NCI-H345 treated with DMSO at 0.1 percent for 48 hours (cell line): ENCODE measurements at regions not wholly inside any gene's neighbourhood (a gene's known extent, or its start where the extent isn't known, plus 50 kb on each side); places are given as distances from the start of the nearest gene placed in this dataset.

Experiments
- DNase-seq: peaks from one replicate; lab custom pipeline; 2025; ENCODE audit not compliant: unreplicated experiment; lab: John Stamatoyannopoulos, UW

DNA sequence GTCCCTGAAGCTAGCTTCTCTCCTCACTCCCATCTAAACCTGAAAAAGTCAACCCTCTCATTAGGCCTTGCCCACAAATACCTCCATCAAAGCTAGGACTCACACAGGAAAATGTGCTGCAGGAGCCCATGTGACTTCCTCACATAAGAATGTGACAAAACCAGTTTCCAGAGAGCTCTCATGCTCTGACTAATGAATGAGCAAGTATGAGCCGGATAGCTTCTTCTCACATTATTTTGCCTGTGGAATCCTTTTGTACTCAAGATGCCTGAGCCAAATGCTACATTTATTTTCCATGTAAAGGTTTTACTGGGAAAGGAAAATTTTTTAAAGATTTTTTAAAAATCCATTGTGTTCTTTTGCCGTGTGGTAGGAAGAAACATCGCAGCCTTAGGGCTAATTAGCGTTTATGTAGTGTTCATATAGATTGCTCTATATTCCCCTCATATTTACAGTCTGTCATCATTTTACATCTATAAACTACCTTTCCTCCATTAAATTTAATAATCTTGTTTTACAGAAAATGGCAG, 68.6 kb upstream of the CCN6 start:
- peak; percentile 60 for DNase-seq

DNA sequence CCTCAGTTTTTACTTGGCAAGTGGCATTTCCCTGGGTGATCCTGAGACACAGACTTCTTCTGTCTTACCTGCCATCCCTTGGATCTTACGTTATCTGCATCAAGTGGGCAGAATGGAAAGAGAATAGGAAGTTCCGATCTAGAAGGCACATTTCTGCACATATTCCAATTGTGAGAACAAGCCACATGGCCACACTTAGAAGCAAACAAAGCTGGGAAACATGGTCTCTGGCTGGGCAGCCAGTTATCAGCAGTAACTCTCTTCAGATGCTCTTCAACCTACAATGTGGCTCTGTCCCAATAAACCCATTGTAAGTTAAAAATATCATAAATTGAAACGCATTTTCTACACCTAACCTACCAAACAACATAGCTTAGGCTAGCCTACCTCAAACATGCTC, 67.3 kb upstream of the CCN6 start:
- DNase-seq, result no peak

DNA sequence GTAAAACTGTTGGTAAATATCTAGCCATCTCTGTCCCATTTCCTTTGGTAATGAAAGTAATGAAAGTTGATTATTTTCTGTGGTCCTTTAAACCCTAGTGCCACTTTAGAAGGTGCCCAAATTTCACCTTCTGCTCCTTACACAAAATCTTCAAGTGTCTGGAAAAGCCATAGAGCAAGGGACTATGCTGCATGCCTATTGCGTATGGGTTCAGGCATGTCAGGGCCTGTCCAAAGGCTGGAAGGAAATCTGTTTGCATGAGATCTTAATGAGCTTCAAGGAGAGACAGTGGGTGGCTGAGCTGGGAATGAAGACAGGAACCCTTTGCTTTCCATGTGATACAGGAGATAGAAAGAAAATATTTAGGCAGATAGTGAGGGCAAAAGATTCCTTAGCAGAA, 66.6 kb upstream of the CCN6 start:
- DNase-seq, result no peak

DNA sequence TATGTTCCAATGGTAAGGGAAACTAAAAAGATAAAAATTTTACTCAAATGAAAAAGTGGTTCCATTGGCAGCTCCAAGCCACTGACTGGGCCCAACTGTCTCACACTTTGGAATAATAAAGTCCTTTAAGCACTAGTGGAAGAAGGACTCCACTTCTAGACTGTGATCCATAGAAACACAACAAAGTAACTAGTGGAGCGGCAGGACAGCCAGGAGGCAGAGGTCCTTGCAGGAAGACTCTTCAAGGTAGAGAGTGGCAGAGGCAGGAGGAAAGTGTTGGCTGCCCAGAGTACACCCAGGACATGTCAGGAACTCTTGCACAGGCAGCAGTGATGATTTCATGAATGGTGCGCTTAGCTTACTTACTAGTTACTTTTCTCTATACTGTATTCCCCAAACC, 65.0 kb upstream of the CCN6 start:
- no peak for DNase-seq

DNA sequence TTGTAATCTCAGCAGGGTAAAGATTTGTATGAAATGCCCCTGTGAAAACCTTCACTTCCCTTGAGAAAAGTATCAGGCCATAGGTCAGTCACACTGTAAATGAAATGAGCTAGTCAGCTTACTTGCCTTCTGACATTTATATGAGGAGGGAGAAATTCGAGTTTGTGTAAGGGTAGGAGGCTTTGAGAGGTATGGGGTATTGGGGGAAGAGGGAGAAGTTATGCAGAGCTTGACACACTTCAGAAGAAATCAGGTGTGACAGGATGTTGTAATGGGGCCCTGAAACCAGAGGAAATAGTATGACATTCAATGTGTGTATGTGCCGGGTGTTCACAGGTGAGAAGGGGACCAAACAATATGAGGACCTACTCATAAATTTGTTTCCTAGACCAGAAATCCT, 64.2 kb upstream of the CCN6 start:
- DNase-seq, result no peak

DNA sequence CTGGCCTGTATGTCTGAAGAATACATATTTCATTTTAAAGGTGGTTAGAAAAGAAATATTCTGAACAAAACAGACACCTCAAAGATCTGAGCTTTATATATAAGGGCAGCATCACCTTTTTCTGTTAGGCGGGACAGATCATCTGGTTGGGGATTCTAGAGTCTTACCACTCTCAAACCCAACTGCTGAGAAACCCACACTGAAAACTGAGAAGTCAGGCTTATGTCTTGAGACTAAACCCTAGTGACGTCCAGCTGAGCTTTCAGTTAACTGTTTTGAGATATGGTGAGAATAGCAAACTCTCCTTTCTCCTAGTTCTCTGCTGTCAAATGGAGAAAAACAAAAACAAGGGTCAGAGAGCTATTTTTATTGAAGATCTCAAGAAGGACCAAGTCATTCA, 63.7 kb upstream of the CCN6 start:
- no peak for DNase-seq

DNA sequence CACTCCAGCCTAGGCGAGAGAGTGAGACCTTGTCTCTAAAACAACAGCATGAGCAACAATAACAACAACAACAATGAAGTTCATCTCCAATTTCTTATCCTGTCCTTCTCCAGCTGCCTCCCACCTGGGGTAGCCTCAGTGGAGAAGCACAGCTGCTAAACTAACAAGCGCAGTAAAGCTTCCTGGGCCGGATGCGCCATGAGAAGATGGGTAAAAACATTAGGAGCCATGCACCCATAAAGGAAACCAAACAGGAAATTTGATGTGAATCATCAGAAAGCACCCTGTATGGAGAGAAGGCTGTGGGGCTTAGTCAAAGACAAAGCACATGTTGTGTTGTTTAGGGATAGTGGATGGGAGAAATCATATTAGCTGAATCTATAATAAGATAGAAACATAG, 61.1 kb upstream of the CCN6 start:
- no peak for DNase-seq

DNA sequence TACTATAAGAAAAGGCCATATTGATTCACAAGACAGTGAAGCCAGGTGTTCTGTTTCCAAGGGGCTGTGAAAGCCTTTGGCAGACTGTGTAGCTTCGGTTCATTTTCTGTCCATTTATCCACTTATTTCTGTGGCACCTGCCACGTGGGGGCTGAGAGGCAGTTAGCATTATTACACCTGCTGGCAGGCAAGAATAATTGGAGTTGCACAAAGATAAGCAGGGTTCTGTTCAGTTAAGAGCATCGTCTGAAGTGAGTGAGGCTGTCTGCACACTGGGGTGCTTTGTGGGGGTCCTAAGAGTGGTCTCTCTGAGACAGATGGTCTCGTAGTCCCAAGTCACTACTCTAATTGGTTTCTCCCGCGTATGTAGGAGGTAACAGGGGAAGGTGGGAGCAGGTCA, 60.6 kb upstream of the CCN6 start:
- DNase-seq, result peak; percentile 85

DNA sequence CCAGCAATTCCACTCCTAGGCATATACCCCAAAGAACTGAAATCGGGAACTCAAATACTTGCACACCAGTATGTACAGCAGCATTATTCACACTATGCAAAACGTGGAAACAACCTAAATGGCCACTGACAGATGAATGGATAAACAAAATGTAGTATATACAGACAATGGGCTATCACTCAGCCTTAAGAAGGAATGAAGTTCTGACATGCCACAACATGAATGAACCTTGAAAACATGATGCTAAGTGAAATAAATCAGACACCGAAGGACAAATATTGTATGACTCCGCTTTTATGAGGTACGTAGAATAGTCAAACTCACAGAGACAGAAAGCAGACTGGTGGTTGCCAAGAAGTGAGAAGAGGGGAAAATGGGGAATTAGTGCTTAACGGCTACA, 59.1 kb upstream of the CCN6 start:
- no peak for DNase-seq

DNA sequence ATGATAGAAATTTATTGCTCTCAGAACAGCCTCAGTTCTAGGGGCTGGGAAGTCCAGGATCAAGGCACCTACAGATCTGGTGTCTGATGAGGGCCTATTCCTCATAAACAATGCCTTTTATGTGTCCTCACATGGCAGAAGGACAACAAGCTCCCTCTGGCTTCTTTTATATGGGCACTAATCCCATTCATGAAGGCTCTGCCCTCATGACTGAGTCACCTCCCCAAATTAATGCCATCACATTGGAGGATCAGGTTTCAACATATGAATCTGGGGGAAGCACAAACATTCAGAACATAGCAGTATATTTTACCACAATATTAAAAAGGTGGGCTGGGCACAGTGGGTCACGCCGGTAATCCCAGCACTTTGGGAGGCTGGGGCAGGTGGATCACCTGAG, 58.5 kb upstream of the CCN6 start:
- DNase-seq, result no peak

DNA sequence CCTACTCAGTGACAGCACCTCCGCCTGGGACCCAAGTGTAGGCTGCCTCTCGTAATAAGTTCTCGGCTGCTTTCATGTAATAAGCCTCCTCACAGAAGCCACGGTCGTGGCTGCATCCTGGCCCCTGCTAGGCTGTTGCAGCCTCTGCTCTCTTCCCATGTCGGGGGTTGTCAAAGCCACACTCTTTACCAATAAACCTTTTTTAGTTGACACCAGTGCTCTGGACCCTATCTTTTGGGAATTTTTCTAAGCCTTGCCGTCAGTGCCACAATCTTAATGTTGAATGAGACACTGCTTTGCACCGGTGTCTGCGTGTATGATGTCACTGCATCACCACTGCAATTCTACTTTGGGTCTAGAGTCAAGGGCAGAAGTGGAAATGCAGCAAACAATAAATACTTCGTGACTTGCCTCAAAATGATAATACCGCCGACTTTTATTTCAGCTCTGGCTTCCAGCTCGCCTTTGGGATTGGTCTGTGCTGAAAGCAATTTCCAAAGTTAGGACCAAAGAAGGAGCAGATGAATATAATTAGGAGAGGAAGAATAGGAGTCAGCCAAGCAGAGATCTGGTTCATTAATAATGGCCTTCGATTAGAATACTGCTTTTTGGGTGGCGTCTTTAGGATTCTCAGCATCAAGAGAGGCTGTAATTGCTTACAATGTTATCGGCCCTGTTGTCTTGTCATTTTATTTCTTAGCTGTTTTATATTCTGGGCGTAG, 57.6 kb upstream of the CCN6 start:
- no peak for DNase-seq

DNA sequence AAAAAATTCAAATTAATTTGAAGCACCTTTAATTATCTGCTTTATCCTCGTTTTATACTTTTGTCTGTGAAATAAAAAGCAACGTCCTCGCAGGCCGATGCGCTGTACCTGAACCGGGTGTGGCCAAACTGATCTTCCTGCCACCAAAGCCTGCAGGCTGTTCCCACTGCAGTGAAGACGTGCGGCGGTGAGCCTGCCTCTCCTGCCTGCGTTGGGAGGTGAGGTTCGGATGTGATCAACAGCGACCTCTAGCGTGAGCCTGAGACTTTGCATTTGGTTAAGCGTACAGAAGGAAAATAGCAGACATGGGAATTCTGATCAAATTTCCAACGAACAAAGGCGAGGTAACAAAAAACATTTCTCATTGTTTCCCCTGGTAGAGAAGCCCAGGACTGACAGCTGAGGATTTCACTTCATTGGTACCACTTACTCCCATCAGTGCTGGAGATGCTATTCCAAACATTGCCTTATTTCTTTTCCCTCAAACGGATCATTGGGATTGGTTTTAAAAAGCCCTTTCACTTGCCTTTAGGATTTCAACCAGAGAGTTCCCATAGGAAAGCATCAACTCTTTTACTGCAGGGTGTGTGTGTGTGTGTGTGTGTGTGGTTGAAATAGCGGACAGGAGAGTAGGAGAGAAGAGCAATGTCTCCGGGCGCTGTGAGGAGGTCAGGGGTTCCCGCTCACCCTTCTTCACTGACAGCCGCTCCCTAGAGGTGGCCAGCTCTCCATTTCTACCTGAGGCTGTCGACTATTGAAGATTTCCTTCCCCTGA, 56.6 kb upstream of the CCN6 start:
- peak; percentile 72 for DNase-seq

DNA sequence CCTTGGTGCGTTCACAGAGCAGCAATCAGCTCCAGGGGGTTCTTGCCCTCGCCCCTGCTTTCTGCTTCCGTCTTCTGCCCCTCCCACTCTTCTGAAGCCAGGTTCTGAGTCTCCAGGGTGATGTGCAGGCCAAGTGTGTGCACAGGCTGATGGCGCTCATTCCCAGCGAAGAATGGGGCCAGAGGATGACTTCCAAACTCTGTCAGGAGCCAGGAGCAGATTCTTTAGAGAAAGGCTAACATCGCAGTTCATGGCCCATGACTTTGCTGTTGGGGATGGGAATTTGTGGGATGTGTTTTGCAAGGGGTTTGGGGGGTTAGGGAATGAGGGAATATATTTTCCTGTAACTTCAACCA, 56.1 kb upstream of the CCN6 start:
- DNase-seq, result no peak

DNA sequence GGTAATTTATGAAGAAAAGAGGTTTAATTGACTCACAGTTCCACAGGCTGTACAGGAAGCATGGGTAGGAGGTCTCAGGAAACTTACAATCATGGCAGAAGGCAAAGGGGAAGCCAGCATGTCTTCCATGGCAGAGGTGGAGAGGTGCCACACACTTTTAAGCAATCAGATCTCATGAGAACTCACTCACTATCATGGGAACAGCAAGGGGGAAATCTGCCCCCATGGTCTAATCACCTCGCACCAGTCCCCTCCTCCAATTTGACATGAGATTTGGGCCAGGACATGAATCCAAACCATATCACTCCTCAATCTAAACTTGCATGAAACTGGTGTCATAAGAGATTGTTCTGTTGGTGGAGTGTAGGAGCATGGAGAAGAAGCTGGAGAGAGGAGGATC, 51.6 kb upstream of the CCN6 start:
- no peak for DNase-seq
